ENCODE measurements at regions not wholly inside any gene's neighbourhood (a gene's known extent, or its start where the extent isn't known, plus 50 kb on each side); places are given as distances from the start of the nearest gene placed in this dataset.

DNA sequence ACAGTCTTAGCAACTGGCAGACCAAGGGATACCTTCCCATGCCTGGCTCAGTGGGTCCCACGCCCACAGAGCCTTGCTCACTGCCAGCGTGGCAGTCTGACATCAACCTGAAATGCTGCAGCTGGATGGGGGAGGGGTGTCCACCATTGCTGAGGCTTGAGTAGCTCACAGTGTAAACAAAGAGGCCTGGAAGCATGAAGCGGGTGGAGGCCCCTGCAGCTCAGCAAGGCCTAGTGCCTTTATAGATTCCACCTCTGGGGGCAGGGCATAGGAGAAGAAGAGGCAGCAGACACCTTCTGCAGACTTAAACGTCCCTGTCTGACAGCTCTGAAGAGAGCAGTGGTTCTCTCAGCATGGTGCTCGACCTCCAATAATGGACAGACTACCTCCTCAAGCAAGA lies 263.2 kb downstream of the KIF2B start:
- Histone ChIP-seq H3K9me3 (peaks cover 0 to 18% (median 0%) of the 10 kb centered on the region in 12 donors), H3K36me3 (no peaks in the 10 kb centered on the region), H3K4me1 (no peaks in the 10 kb centered on the region), H3K4me3 (no peak overlapping the region), H3K27ac (no peak overlapping the region), H3K27me3 (no peaks in the 10 kb centered on the region)
- no peak for ATAC-seq
- no peak for DNase-seq
- WGBS, 4 donors = 25 to 41% (median 29%) methylated on average over 5 of the region's 5 CpGs
- TF ChIP-seq CTCF (IDR thresholded peaks at IDR 0.05) = no peak
- TF ChIP-seq POLR2A (IDR thresholded peaks at IDR 0.05) = no peak
- intact Hi-C loops (cut with DNase I) = no loop called here

DNA sequence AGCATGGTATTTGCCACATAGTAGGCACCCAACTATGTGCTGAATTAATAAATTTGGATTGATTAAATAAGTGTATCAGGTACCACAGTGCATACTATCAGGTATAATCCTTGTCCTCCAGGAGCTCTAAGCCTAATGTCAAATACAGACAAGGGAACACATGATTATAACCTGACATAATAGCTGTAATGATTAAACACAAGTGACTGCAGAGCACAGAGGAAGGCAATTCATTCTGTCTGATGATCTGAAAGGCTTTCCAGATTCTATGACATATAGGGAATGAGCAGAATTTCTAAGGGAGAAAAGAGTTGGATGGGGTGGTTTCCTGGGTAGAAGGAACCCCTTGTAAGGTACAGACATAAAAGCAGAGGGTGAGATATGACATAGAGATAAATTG lies 273.5 kb downstream of the KIF2B start:
- DNase-seq = no peak
- ATAC-seq = no peak
- TF ChIP-seq CTCF (IDR thresholded peaks at IDR 0.05) = no peak
- TF ChIP-seq POLR2A (IDR thresholded peaks at IDR 0.05) = no peak
- Histone ChIP-seq H3K27ac (no peak overlapping the region), H3K4me3 (no peak overlapping the region), H3K27me3 (no peaks in the 10 kb centered on the region), H3K9me3 (peaks cover 0 to 7% (median 0%) of the 10 kb centered on the region in 12 donors), H3K36me3 (no peaks in the 10 kb centered on the region), H3K4me1 (no peaks in the 10 kb centered on the region)
- intact Hi-C loops (cut with DNase I) = no loop called here

- intact Hi-C loops (cut with DNase I) = no loop called here
- Histone ChIP-seq H3K27ac (no peak overlapping the region), H3K36me3 (no peaks in the 10 kb centered on the region), H3K4me3 (no peak overlapping the region), H3K27me3 (no peaks in the 10 kb centered on the region), H3K9me3 (peaks cover 0 to 29% (median 13%) of the 10 kb centered on the region in 12 donors), H3K4me1 (no peaks in the 10 kb centered on the region)
- no peak for TF ChIP-seq CTCF (IDR thresholded peaks at IDR 0.05)
- no peak for TF ChIP-seq POLR2A (IDR thresholded peaks at IDR 0.05)
- DNase-seq (no peak), ATAC-seq (no peak)
Observed at GRCh38 chr17:54099221-54099620, 276.5 kb downstream of the KIF2B start.

GRCh38 chr17:54102246-54102645 lies 279.5 kb downstream of the KIF2B start:
- no peaks in the 10 kb centered on the region for H3K36me3 ChIP-seq

More at GRCh38 chr17:54102246-54102645, 279.5 kb downstream of the KIF2B start:
- H3K4me1 ChIP-seq = no peaks in the 10 kb centered on the region
- TF ChIP-seq CTCF (IDR thresholded peaks at IDR 0.05) (no peak), POLR2A (IDR thresholded peaks at IDR 0.05) (no peak)
- H3K27ac ChIP-seq = no peak overlapping the region
- H3K4me3 ChIP-seq = no peak overlapping the region
- no peaks in the 10 kb centered on the region for H3K27me3 ChIP-seq
- peaks cover 0 to 41% (median 17%) of the 10 kb centered on the region in 12 donors for H3K9me3 ChIP-seq
- no peak for ATAC-seq
- intact Hi-C loops (cut with DNase I) = no loop called here
- WGBS, 4 donors = 75 to 100% (median 96%) methylated on average over 1 of the region's 1 CpG; no CpG with 5 or more reads in 1 of the 4 donors
- DNase-seq = no peak

Measured in heart left ventricle (tissue), 16 donors.